Adrenal gland (tissue), 5 donors: ENCODE measurements at regions not wholly inside any gene's neighbourhood (a gene's known extent, or its start where the extent isn't known, plus 50 kb on each side); places are given as distances from the start of the nearest gene placed in this dataset.

ENCODE experiments used
- POLR2A ChIP-seq, 2 donors: fragments of 450-650 bp; IDR thresholded peaks; one replicate each; pipeline ENCODE4 v1.6.1; 2017; ENCODE audit warnings: antibody characterized with exemption in 2 of 2, mild to moderate bottlenecking in 2 of 2, moderate library complexity in 1 of 2
- TF ChIP-seq, protein P1 (sequence below), 6 experiments: fragments of 450-650 bp in 4 of 6; fragments of 200-600 bp in 2 of 6; sonication (generic) in 1 of 6; IDR thresholded peaks; 1 replicate in 5 of 6; 2 replicates in 1 of 6; pipeline versions ENCODE4 v1.5.1 to v1.8.0; 2016 to 2021; ENCODE audit warnings: antibody characterized with exemption in 6 of 6, mild to moderate bottlenecking in 2 of 6, moderate library complexity in 1 of 6
- donor health status: DM: no; HTN: no; CAD: no.

DNA sequence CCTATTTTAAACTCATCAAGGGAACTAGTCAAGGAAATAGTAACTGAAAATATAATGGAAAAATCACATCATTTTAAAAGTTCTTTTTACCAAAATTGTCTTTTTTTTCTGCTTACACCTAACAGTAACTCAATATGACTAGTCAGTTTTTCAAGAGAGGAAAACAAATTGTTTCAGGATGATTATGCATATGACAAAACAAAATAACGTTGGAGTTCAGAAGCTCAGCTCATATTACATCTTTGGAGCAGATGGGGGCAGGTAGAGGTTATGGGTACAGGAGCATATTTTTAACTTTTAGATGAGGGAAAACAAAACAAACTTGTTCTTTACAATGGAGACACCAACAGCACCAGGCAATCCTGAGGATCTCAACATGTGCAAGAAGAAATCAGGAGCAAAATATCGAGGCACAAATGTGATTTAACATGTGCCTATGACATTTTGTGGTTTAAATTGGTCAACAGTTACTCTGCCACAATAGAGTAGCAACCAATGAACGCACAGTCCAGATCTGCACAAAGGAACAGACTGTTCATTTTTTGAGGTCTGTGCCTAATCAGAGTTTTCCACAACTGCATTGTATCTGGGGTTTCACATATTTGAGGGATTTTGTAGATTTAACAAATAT lies 659.0 kb downstream of the ANXA1 start:
- TF ChIP-seq, protein P1, sequence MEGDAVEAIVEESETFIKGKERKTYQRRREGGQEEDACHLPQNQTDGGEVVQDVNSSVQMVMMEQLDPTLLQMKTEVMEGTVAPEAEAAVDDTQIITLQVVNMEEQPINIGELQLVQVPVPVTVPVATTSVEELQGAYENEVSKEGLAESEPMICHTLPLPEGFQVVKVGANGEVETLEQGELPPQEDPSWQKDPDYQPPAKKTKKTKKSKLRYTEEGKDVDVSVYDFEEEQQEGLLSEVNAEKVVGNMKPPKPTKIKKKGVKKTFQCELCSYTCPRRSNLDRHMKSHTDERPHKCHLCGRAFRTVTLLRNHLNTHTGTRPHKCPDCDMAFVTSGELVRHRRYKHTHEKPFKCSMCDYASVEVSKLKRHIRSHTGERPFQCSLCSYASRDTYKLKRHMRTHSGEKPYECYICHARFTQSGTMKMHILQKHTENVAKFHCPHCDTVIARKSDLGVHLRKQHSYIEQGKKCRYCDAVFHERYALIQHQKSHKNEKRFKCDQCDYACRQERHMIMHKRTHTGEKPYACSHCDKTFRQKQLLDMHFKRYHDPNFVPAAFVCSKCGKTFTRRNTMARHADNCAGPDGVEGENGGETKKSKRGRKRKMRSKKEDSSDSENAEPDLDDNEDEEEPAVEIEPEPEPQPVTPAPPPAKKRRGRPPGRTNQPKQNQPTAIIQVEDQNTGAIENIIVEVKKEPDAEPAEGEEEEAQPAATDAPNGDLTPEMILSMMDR (IDR thresholded peaks at IDR 0.05): no peak
- TF ChIP-seq POLR2A (IDR thresholded peaks at IDR 0.05): no peak
